ENCODE measurements at regions not wholly inside any gene's neighbourhood (a gene's known extent, or its start where the extent isn't known, plus 50 kb on each side); places are given as distances from the start of the nearest gene placed in this dataset.

- no peaks in the 10 kb centered on the region for H3K36me3 ChIP-seq (ENCODE audit: control insufficient read depth in 3 of 3, insufficient read depth in 2 of 3, low read depth in 1 of 3, low read length in 3 of 3)
- WGBS, 3 donors = 35 to 57% (median 43%) methylated on average over 3 of the region's 3 CpGs
- FAIRE-seq = no peak
- peaks cover 0 to 2% (median 0%) of the 10 kb centered on the region in 3 donors for H3K27me3 ChIP-seq (ENCODE audit: control insufficient read depth in 3 of 3, insufficient read depth in 3 of 3, low read length in 3 of 3)
- no peaks in the 10 kb centered on the region for H3K9me3 ChIP-seq (ENCODE audit: control insufficient read depth in 2 of 2, insufficient read depth in 1 of 2, low read depth in 1 of 2, low read length in 1 of 2)
- DNase-seq = no peak
- H3K4me1 ChIP-seq (ENCODE audit: control insufficient read depth in 3 of 3, insufficient read depth in 2 of 3, low read depth in 1 of 3, low read length in 2 of 3) = no peaks in the 10 kb centered on the region
- H3K4me3 ChIP-seq (ENCODE audit: low read depth in 1 of 3, low read length in 3 of 3) = no peak overlapping the region
- no peak overlapping the region for H3K27ac ChIP-seq (ENCODE audit: low read depth in 1 of 3, low read length in 2 of 3)
Observed at GRCh38 chr9:78383130-78383529, 86.2 kb downstream of the PSAT1 start.

DNA sequence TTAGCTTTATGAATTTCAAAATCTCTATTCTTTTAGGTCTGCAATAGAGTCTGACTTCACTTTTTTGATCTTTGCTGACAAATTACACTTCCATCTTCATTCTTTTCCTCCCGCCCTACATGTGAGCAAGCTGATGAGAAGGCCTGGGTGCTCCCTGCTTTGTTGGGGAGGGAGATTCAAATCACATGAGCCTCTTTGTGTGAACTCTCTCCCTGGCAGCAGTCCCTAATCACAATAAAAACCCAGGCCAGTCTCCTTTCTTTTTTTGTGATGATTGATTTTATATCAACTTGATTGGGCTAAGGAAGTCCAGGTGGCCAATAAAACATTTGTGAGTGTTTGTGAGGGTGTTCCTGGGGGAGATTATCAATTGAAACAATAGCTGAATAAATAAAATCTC, 89.4 kb downstream of the PSAT1 start:
- FAIRE-seq (no peak), DNase-seq (no peak)
- WGBS, 3 donors = 84 to 93% (median 84%) methylated on average over 1 of the region's 1 CpG
- H3K27me3 ChIP-seq (ENCODE audit: control insufficient read depth in 3 of 3, insufficient read depth in 3 of 3, low read length in 3 of 3) = peaks cover 0 to 2% (median 0%) of the 10 kb centered on the region in 3 donors
- no peak overlapping the region for H3K4me3 ChIP-seq (ENCODE audit: low read depth in 1 of 3, low read length in 3 of 3)
- H3K27ac ChIP-seq (ENCODE audit: low read depth in 1 of 3, low read length in 2 of 3) = no peak overlapping the region
- no peaks in the 10 kb centered on the region for H3K36me3 ChIP-seq (ENCODE audit: control insufficient read depth in 3 of 3, insufficient read depth in 2 of 3, low read depth in 1 of 3, low read length in 3 of 3)
- peaks cover 0 to 3% of the 10 kb centered on the region in 2 donors for H3K9me3 ChIP-seq (ENCODE audit: control insufficient read depth in 2 of 2, insufficient read depth in 1 of 2, low read depth in 1 of 2, low read length in 1 of 2)
- H3K4me1 ChIP-seq (ENCODE audit: control insufficient read depth in 3 of 3, insufficient read depth in 2 of 3, low read depth in 1 of 3, low read length in 2 of 3) = no peaks in the 10 kb centered on the region

- H3K4me1 ChIP-seq (ENCODE audit: control insufficient read depth in 3 of 3, insufficient read depth in 2 of 3, low read depth in 1 of 3, low read length in 2 of 3) = no peaks in the 10 kb centered on the region
- no peak overlapping the region for H3K4me3 ChIP-seq (ENCODE audit: low read depth in 1 of 3, low read length in 3 of 3)
- no peaks in the 10 kb centered on the region for H3K36me3 ChIP-seq (ENCODE audit: control insufficient read depth in 3 of 3, insufficient read depth in 2 of 3, low read depth in 1 of 3, low read length in 3 of 3)
- no peak overlapping the region for H3K27ac ChIP-seq (ENCODE audit: low read depth in 1 of 3, low read length in 2 of 3)
- FAIRE-seq (no peak), DNase-seq (peak in 1 of 2 donors; percentile 47)
- H3K9me3 ChIP-seq (ENCODE audit: control insufficient read depth in 2 of 2, insufficient read depth in 1 of 2, low read depth in 1 of 2, low read length in 1 of 2) = peaks cover 0 to 3% of the 10 kb centered on the region in 2 donors
- H3K27me3 ChIP-seq (ENCODE audit: control insufficient read depth in 3 of 3, insufficient read depth in 3 of 3, low read length in 3 of 3) = peaks cover 0 to 2% (median 0%) of the 10 kb centered on the region in 3 donors
Observed at GRCh38 chr9:78386773-78387172, 89.8 kb downstream of the PSAT1 start.

DNA sequence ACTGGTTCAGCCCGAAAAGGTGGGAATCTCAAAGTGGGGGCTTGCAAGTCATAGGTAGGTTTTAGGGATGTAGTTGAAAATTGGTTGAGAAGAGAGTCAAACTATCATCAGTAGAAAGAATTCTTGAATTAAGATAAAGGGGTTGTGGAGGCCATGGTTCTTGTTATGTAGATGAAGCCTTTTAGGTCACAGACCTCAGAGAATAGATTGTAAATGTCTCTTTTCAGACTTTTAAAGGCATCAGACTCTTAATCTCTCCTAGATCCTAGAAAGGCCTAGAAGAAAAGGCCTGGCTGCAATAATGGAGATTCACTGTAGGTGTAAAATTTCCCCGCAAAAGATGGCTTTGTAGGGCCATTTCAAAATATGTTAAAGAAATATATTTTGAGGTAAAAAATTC, 96.4 kb downstream of the PSAT1 start:
- Histone ChIP-seq H3K9me3 (ENCODE audit: control insufficient read depth in 2 of 2, insufficient read depth in 1 of 2, low read depth in 1 of 2, low read length in 1 of 2) (peaks cover 0 to 15% of the 10 kb centered on the region in 2 donors), H3K4me1 (ENCODE audit: control insufficient read depth in 3 of 3, insufficient read depth in 2 of 3, low read depth in 1 of 3, low read length in 2 of 3) (no peaks in the 10 kb centered on the region)
- FAIRE-seq = no peak

DNA sequence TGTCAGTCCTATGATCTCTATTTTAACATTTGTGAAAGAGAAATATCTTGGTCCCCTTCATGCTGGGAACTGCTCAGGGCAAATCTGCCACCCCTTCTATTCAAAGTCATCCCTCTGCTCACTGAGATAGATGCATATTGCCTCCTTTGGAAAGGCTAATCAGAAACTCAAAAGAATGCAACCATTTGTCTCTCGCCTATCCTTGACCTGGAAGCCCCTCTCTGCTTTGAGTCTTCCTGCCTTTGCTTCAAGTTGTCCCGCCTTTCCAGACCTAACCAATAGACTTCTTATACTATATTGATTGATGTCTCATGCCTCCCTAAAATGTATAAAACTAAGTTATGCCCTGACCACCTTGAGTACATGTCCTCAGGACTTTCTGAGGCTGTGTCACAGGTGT, 97.0 kb downstream of the PSAT1 start:
- 79 to 86% (median 81%) methylated on average over 2 of the region's 2 CpGs for WGBS, 3 donors
- DNase-seq = no peak
- no peak for FAIRE-seq

More for the DNA sequence above, 96.4 kb downstream of the PSAT1 start:
- no peak overlapping the region for H3K27ac ChIP-seq (ENCODE audit: low read depth in 1 of 3, low read length in 2 of 3)
- H3K27me3 ChIP-seq (ENCODE audit: control insufficient read depth in 3 of 3, insufficient read depth in 3 of 3, low read length in 3 of 3) = peaks cover 0 to 2% (median 0%) of the 10 kb centered on the region in 3 donors
- H3K4me3 ChIP-seq (ENCODE audit: low read depth in 1 of 3, low read length in 3 of 3) = no peak overlapping the region
- 69 to 80% (median 72%) methylated on average over 2 of the region's 2 CpGs for WGBS, 3 donors
- DNase-seq = no peak
- H3K36me3 ChIP-seq (ENCODE audit: control insufficient read depth in 3 of 3, insufficient read depth in 2 of 3, low read depth in 1 of 3, low read length in 3 of 3) = no peaks in the 10 kb centered on the region

DNA sequence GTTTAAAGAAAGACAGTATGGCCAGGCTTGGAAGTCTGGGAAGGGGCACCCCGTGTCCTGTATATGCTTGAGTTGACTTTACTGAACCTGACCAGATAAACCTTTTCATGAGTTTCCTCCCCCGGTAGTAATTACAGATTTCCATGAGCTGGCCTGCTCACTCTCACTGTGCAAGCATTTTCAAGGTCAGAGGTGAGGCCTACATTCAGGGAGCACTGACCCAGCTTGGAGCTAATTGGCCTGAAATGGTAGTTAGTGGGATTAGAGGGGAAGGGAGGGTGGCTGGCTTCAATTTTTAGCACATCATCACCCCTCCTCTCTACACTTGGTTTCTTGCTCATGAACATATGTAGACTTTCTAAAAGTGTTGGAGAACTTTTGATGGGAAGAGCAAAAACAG, 99.2 kb downstream of the PSAT1 start:
- DNase-seq = no peak
- no peaks in the 10 kb centered on the region for H3K36me3 ChIP-seq (ENCODE audit: control insufficient read depth in 3 of 3, insufficient read depth in 2 of 3, low read depth in 1 of 3, low read length in 3 of 3)
- no peak overlapping the region for H3K27ac ChIP-seq (ENCODE audit: low read depth in 1 of 3, low read length in 2 of 3)
- no peak overlapping the region for H3K4me3 ChIP-seq (ENCODE audit: low read depth in 1 of 3, low read length in 3 of 3)
- H3K27me3 ChIP-seq (ENCODE audit: control insufficient read depth in 3 of 3, insufficient read depth in 3 of 3, low read length in 3 of 3) = peaks cover 0 to 2% (median 0%) of the 10 kb centered on the region in 3 donors
- peaks cover 0 to 12% of the 10 kb centered on the region in 2 donors for H3K9me3 ChIP-seq (ENCODE audit: control insufficient read depth in 2 of 2, insufficient read depth in 1 of 2, low read depth in 1 of 2, low read length in 1 of 2)
- 64 to 72% (median 67%) methylated on average over 2 of the region's 2 CpGs for WGBS, 3 donors
- no peak for FAIRE-seq
- H3K4me1 ChIP-seq (ENCODE audit: control insufficient read depth in 3 of 3, insufficient read depth in 2 of 3, low read depth in 1 of 3, low read length in 2 of 3) = no peaks in the 10 kb centered on the region

More for the DNA sequence above, 97.0 kb downstream of the PSAT1 start:
- H3K9me3 ChIP-seq (ENCODE audit: control insufficient read depth in 2 of 2, insufficient read depth in 1 of 2, low read depth in 1 of 2, low read length in 1 of 2) = peaks cover 0 to 14% of the 10 kb centered on the region in 2 donors
- no peak overlapping the region for H3K27ac ChIP-seq (ENCODE audit: low read depth in 1 of 3, low read length in 2 of 3)
- no peak overlapping the region for H3K4me3 ChIP-seq (ENCODE audit: low read depth in 1 of 3, low read length in 3 of 3)
- no peaks in the 10 kb centered on the region for H3K4me1 ChIP-seq (ENCODE audit: control insufficient read depth in 3 of 3, insufficient read depth in 2 of 3, low read depth in 1 of 3, low read length in 2 of 3)
- H3K27me3 ChIP-seq (ENCODE audit: control insufficient read depth in 3 of 3, insufficient read depth in 3 of 3, low read length in 3 of 3) = peaks cover 0 to 2% (median 0%) of the 10 kb centered on the region in 3 donors
- no peaks in the 10 kb centered on the region for H3K36me3 ChIP-seq (ENCODE audit: control insufficient read depth in 3 of 3, insufficient read depth in 2 of 3, low read depth in 1 of 3, low read length in 3 of 3)

- no peak overlapping the region for H3K4me3 ChIP-seq (ENCODE audit: low read depth in 1 of 3, low read length in 3 of 3)
- 35 to 40% (median 37%) methylated on average over 5 of the region's 5 CpGs for WGBS, 3 donors
- DNase-seq (no peak), FAIRE-seq (no peak)
- H3K27ac ChIP-seq (ENCODE audit: low read depth in 1 of 3, low read length in 2 of 3) = no peak overlapping the region
- H3K9me3 ChIP-seq (ENCODE audit: control insufficient read depth in 2 of 2, insufficient read depth in 1 of 2, low read depth in 1 of 2, low read length in 1 of 2) = peaks cover 0 to 12% of the 10 kb centered on the region in 2 donors
- H3K27me3 ChIP-seq (ENCODE audit: control insufficient read depth in 3 of 3, insufficient read depth in 3 of 3, low read length in 3 of 3) = peaks cover 0 to 2% (median 0%) of the 10 kb centered on the region in 3 donors
- H3K36me3 ChIP-seq (ENCODE audit: control insufficient read depth in 3 of 3, insufficient read depth in 2 of 3, low read depth in 1 of 3, low read length in 3 of 3) = no peaks in the 10 kb centered on the region
- H3K4me1 ChIP-seq (ENCODE audit: control insufficient read depth in 3 of 3, insufficient read depth in 2 of 3, low read depth in 1 of 3, low read length in 2 of 3) = no peaks in the 10 kb centered on the region
Observed at GRCh38 chr9:78397045-78397444, 100.1 kb downstream of the PSAT1 start.

DNA sequence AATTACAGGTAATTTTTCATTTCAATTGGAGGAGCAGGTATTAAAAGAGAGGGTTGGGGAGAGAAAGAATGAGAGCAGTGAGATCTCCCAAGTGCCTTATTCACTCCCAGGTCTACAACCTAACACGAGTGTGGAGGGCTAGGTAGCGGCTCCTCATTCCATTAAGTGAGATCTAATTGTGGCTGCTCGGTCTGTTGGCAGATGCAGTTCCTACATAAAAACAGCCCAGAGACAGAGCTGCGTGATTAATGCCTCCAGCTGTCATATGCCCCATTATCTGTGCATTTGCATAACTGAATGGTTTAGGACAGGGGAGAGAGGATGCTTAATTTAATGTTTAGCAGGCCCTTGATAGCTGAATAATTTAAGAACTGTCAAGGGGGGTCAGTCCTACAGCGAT, 100.5 kb downstream of the PSAT1 start:
- no peaks in the 10 kb centered on the region for H3K4me1 ChIP-seq (ENCODE audit: control insufficient read depth in 3 of 3, insufficient read depth in 2 of 3, low read depth in 1 of 3, low read length in 2 of 3)
- no peak overlapping the region for H3K27ac ChIP-seq (ENCODE audit: low read depth in 1 of 3, low read length in 2 of 3)
- H3K36me3 ChIP-seq (ENCODE audit: control insufficient read depth in 3 of 3, insufficient read depth in 2 of 3, low read depth in 1 of 3, low read length in 3 of 3) = no peaks in the 10 kb centered on the region
- FAIRE-seq = no peak
- WGBS, 3 donors = 43 to 50% (median 48%) methylated on average over 5 of the region's 5 CpGs
- DNase-seq = no peak
- H3K9me3 ChIP-seq (ENCODE audit: control insufficient read depth in 2 of 2, insufficient read depth in 1 of 2, low read depth in 1 of 2, low read length in 1 of 2) = peaks cover 0 to 12% of the 10 kb centered on the region in 2 donors
- no peak overlapping the region for H3K4me3 ChIP-seq (ENCODE audit: low read depth in 1 of 3, low read length in 3 of 3)
- peaks cover 0 to 2% (median 0%) of the 10 kb centered on the region in 3 donors for H3K27me3 ChIP-seq (ENCODE audit: control insufficient read depth in 3 of 3, insufficient read depth in 3 of 3, low read length in 3 of 3)

DNA sequence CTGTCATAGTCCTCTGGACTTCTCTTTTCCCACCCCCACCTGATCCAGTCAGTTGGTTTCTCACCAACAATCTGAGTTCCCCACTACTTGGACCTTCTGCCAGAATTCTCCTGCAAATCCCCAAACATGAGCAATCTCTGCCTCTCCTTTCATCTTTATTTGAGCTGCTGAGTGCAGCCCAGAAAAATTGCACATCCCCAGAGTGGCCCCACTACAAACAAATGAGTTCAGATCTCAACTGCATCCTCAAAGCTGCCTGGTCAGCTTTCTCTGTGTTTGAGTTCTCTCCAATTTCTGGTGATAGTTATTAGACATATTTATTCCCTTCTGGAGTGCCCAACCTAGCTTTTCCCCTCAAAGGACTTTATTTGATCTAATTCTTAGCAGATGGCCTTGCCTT, 102.2 kb downstream of the PSAT1 start:
- no peak for FAIRE-seq
- no peaks in the 10 kb centered on the region for H3K36me3 ChIP-seq (ENCODE audit: control insufficient read depth in 3 of 3, insufficient read depth in 2 of 3, low read depth in 1 of 3, low read length in 3 of 3)

More for the DNA sequence above, 102.2 kb downstream of the PSAT1 start:
- Histone ChIP-seq H3K9me3 (ENCODE audit: control insufficient read depth in 2 of 2, insufficient read depth in 1 of 2, low read depth in 1 of 2, low read length in 1 of 2) (peaks cover 0 to 12% of the 10 kb centered on the region in 2 donors), H3K4me1 (ENCODE audit: control insufficient read depth in 3 of 3, insufficient read depth in 2 of 3, low read depth in 1 of 3, low read length in 2 of 3) (no peaks in the 10 kb centered on the region), H3K27me3 (ENCODE audit: control insufficient read depth in 3 of 3, insufficient read depth in 3 of 3, low read length in 3 of 3) (peaks cover 0 to 2% (median 0%) of the 10 kb centered on the region in 3 donors), H3K27ac (ENCODE audit: low read depth in 1 of 3, low read length in 2 of 3) (no peak overlapping the region), H3K4me3 (ENCODE audit: low read depth in 1 of 3, low read length in 3 of 3) (no peak overlapping the region)
- no peak for DNase-seq

Measured in small intestine (tissue), 7 donors.